LNCaP clone FGC (cell line): ENCODE measurements at regions not wholly inside any gene's neighbourhood (a gene's known extent, or its start where the extent isn't known, plus 50 kb on each side); places are given as distances from the start of the nearest gene placed in this dataset.

Experiments
- DNase-seq: peaks from one replicate; pipeline ENCODE4 v3.0.0-alpha.2; 2011; ENCODE audit warnings: low read depth
- H3K4me3 ChIP-seq: 2 replicates; pipeline ENCODE4 v1.5.1; 2011; ENCODE audit warnings: mild to moderate bottlenecking, low read depth, low read length, control low read depth
- CTCF ChIP-seq: IDR thresholded peaks from 2 replicates; pipeline ENCODE4 v1.5.1; 2012; ENCODE audit warnings: mild to moderate bottlenecking; ENCODE audit not compliant: control insufficient read depth, insufficient read depth; ENCODE audit errors: extremely low read depth

- no peak for DNase-seq
- H3K4me3 ChIP-seq: no peak overlapping the region
- TF ChIP-seq CTCF: no peak
These were observed 227.5 kb downstream of the GXYLT1 start for GRCh38 chr12:41917181-41917580.

GRCh38 chr12:41910578-41911320, 233.9 kb downstream of the GXYLT1 start:
- no peak for DNase-seq
- H3K4me3 ChIP-seq: no peak overlapping the region
- no peak for TF ChIP-seq CTCF

- no peak for TF ChIP-seq CTCF
- no peak overlapping the region for H3K4me3 ChIP-seq
- DNase-seq: no peak
These were observed 236.5 kb downstream of the GXYLT1 start for GRCh38 chr12:41908206-41908605.

- no peak overlapping the region for H3K4me3 ChIP-seq
- DNase-seq: no peak
- no peak for TF ChIP-seq CTCF
These were observed 237.1 kb downstream of the GXYLT1 start for GRCh38 chr12:41907550-41907949.

- TF ChIP-seq CTCF: no peak
- H3K4me3 ChIP-seq: no peak overlapping the region
- DNase-seq: no peak
These were observed 237.7 kb downstream of the GXYLT1 start for GRCh38 chr12:41907021-41907420.

GRCh38 chr12:41905759-41906297, 238.8 kb downstream of the GXYLT1 start:
- no peak for TF ChIP-seq CTCF
- no peak for DNase-seq

GRCh38 chr12:41905073-41905758, 239.5 kb downstream of the GXYLT1 start:
- H3K4me3 ChIP-seq: no peak overlapping the region
- TF ChIP-seq CTCF: no peak
- DNase-seq: no peak

More at GRCh38 chr12:41905759-41906297, 238.8 kb downstream of the GXYLT1 start:
- H3K4me3 ChIP-seq: no peak overlapping the region
